Hepatocyte (in vitro differentiated cells): ENCODE measurements at regions not wholly inside any gene's neighbourhood (a gene's known extent, or its start where the extent isn't known, plus 50 kb on each side); places are given as distances from the start of the nearest gene placed in this dataset.
A peak's percentile ranks its signal among the peaks of the same experiment; 100 is the strongest.

Experiments
- DNase-seq: peaks from one replicate; pipeline ENCODE4 v3.0.0-alpha.2; 2016; ENCODE audit warnings: low spot score
- H2AFZ ChIP-seq: fragments of 200-600 bp; sonication (generic); 2 replicates; pipeline ENCODE4 v1.6.0; 2016; ENCODE audit warnings: antibody characterized with exemption, mild to moderate bottlenecking
- H3K27ac ChIP-seq: fragments of 200-600 bp; sonication (generic); 2 replicates; pipeline ENCODE4 v1.5.1; 2016; ENCODE audit warnings: mild to moderate bottlenecking
- H3K27me3 ChIP-seq: fragments of 200-600 bp; sonication (generic); 2 replicates; pipeline ENCODE4 v1.6.1; 2016
- H3K36me3 ChIP-seq: fragments of 200-600 bp; sonication (generic); replicated peaks from 2 replicates; pipeline ENCODE4 v1.5.1; 2016; ENCODE audit warnings: low read depth; ENCODE audit not compliant: insufficient read depth
- H3K4me1 ChIP-seq: fragments of 200-600 bp; sonication (generic); 2 replicates; pipeline ENCODE4 v1.5.1; 2016; ENCODE audit warnings: mild to moderate bottlenecking, moderate library complexity; ENCODE audit not compliant: insufficient read depth
- H3K4me2 ChIP-seq: fragments of 200-600 bp; sonication (generic); 2 replicates; pipeline ENCODE4 v1.6.0; 2016
- H3K4me3 ChIP-seq: fragments of 200-600 bp; sonication (generic); 2 replicates; pipeline ENCODE4 v1.5.1; 2016; ENCODE audit warnings: mild to moderate bottlenecking
- H3K79me2 ChIP-seq: fragments of 200-600 bp; sonication (generic); 2 replicates; pipeline ENCODE4 v1.6.0; 2017; ENCODE audit warnings: mild to moderate bottlenecking
- H3K9me2 ChIP-seq: fragments of 200-600 bp; sonication (generic); replicated peaks from 2 replicates; pipeline ENCODE4 v1.6.0; 2017; ENCODE audit warnings: mild to moderate bottlenecking; ENCODE audit not compliant: insufficient read depth
- H3K9me3 ChIP-seq: fragments of 200-600 bp; sonication (generic); 2 replicates; pipeline ENCODE4 v1.5.1; 2016; ENCODE audit warnings: low read depth, mild to moderate bottlenecking
- H4K20me1 ChIP-seq: fragments of 200-600 bp; sonication (generic); 2 replicates; pipeline ENCODE4 v1.6.0; 2016; ENCODE audit warnings: mild to moderate bottlenecking; ENCODE audit not compliant: insufficient read depth, poor library complexity, severe bottlenecking
- CTCF ChIP-seq: fragments of 200-600 bp; sonication (generic); IDR thresholded peaks from 2 replicates; pipeline ENCODE4 v1.5.1; 2016; ENCODE audit warnings: antibody characterized with exemption, mild to moderate bottlenecking; ENCODE audit not compliant: poor library complexity
- EZH2 ChIP-seq: fragments of 200-600 bp; sonication (generic); IDR thresholded peaks from 2 replicates; pipeline ENCODE4 v1.6.1; 2016; ENCODE audit warnings: antibody characterized with exemption, mild to moderate bottlenecking, borderline replicate concordance
- EZH2phosphoT487 ChIP-seq: fragments of 200-600 bp; sonication (generic); IDR thresholded peaks from one replicate; pipeline ENCODE4 v1.6.1; 2018; ENCODE audit warnings: antibody characterized with exemption, mild to moderate bottlenecking, low read depth, moderate library complexity; ENCODE audit not compliant: unreplicated experiment, severe bottlenecking
- WGBS: methylation state at CpG from one replicate; pipeline ENCODE4 v1.1.6; 2016; ENCODE audit warnings: low lambda C conversion rate; ENCODE audit errors: missing lambda C conversion rate; 5-methylcytosine and 5-hydroxymethylcytosine counted together

- TF ChIP-seq EZH2phosphoT487 (no peak), CTCF (no peak), EZH2 (no peak)
- Histone ChIP-seq H3K27me3 (no peaks in the 10 kb centered on the region), H2AFZ (no peak overlapping the region), H3K36me3 (no peaks in the 10 kb centered on the region), H3K4me3 (no peak overlapping the region), H3K27ac (no peak overlapping the region), H3K9me3 (no peaks in the 10 kb centered on the region), H3K4me1 (no peaks in the 10 kb centered on the region), H4K20me1 (no peaks in the 10 kb centered on the region), H3K79me2 (no peaks in the 10 kb centered on the region), H3K4me2 (no peak overlapping the region), H3K9me2 (no peaks in the 10 kb centered on the region)
- 77% methylated on average over 3 of the region's 3 CpGs for WGBS
- no peak for DNase-seq
Measured at GRCh38 chr4:153034681-153035080, 98.6 kb downstream of the FHDC1 start.

- Histone ChIP-seq H3K4me1 (no peaks in the 10 kb centered on the region), H3K79me2 (no peaks in the 10 kb centered on the region), H3K27ac (no peak overlapping the region), H3K9me2 (no peaks in the 10 kb centered on the region), H3K36me3 (no peaks in the 10 kb centered on the region), H2AFZ (no peak overlapping the region), H3K4me3 (no peak overlapping the region), H3K27me3 (no peaks in the 10 kb centered on the region), H3K4me2 (no peak overlapping the region), H3K9me3 (no peaks in the 10 kb centered on the region), H4K20me1 (no peaks in the 10 kb centered on the region)
- no peak for DNase-seq
- 91% methylated on average over 5 of the region's 5 CpGs for WGBS
- TF ChIP-seq EZH2 = no peak
- TF ChIP-seq EZH2phosphoT487 = no peak
- TF ChIP-seq CTCF = no peak
Measured at GRCh38 chr4:153036931-153037482, 100.9 kb downstream of the FHDC1 start.

- Histone ChIP-seq H3K9me2 (no peaks in the 10 kb centered on the region), H3K4me3 (no peak overlapping the region), H3K79me2 (no peaks in the 10 kb centered on the region), H3K27ac (peak overlapping the region; percentile 72), H3K4me2 (peak overlapping the region; percentile 42), H4K20me1 (no peaks in the 10 kb centered on the region), H2AFZ (no peak overlapping the region), H3K4me1 (no peaks in the 10 kb centered on the region), H3K9me3 (no peaks in the 10 kb centered on the region), H3K36me3 (no peaks in the 10 kb centered on the region), H3K27me3 (no peaks in the 10 kb centered on the region)
- WGBS = 53% methylated on average over 10 of the region's 10 CpGs
- no peak for TF ChIP-seq CTCF
- TF ChIP-seq EZH2phosphoT487 = no peak
- no peak for TF ChIP-seq EZH2
- peak; percentile 69 for DNase-seq
Measured at GRCh38 chr4:153038623-153039311, 102.6 kb downstream of the FHDC1 start.
